ENCODE measurements at regions not wholly inside any gene's neighbourhood (a gene's known extent, or its start where the extent isn't known, plus 50 kb on each side); places are given as distances from the start of the nearest gene placed in this dataset.
A peak's percentile ranks its signal among the peaks of the same experiment; 100 is the strongest.

GRCh38 chr7:124130-124949 is 68.0 kb upstream of the FAM20C start:
- DNase-seq, result no peak

GRCh38 chr7:125061-125475 is 67.3 kb upstream of the FAM20C start:
- DNase-seq, result no peak

- DNase-seq, result no peak
Observed at GRCh38 chr7:125661-126060, 66.7 kb upstream of the FAM20C start.

GRCh38 chr7:126368-126767 is 66.0 kb upstream of the FAM20C start:
- DNase-seq, result no peak

GRCh38 chr7:127064-127598 is 65.2 kb upstream of the FAM20C start:
- no peak for DNase-seq

GRCh38 chr7:128171-129080 is 63.9 kb upstream of the FAM20C start:
- DNase-seq, result no peak

- peak; percentile 86 for DNase-seq
Observed at GRCh38 chr7:129366-130221, 62.8 kb upstream of the FAM20C start.

- DNase-seq, result no peak
Observed at GRCh38 chr7:130222-130572, 62.2 kb upstream of the FAM20C start.

GRCh38 chr7:130875-131780 is 61.2 kb upstream of the FAM20C start:
- DNase-seq, result no peak

- DNase-seq, result peak; percentile 37
Observed at GRCh38 chr7:131781-132482, 60.4 kb upstream of the FAM20C start.

GRCh38 chr7:132899-133298 is 59.5 kb upstream of the FAM20C start:
- no peak for DNase-seq

- peak; percentile 61 for DNase-seq
Observed at GRCh38 chr7:133470-133869, 58.9 kb upstream of the FAM20C start.

GRCh38 chr7:134029-134428 is 58.3 kb upstream of the FAM20C start:
- DNase-seq, result no peak

GRCh38 chr7:134561-135256 is 57.7 kb upstream of the FAM20C start:
- DNase-seq, result no peak

- no peak for DNase-seq
Observed at GRCh38 chr7:135257-135653, 57.1 kb upstream of the FAM20C start.

- no peak for DNase-seq
Observed at GRCh38 chr7:135731-136645, 56.4 kb upstream of the FAM20C start.

- DNase-seq, result peak; percentile 31
Observed at GRCh38 chr7:137094-137891, 55.1 kb upstream of the FAM20C start.

GRCh38 chr7:139131-139530 is 53.2 kb upstream of the FAM20C start:
- DNase-seq, result no peak
